OCI-LY3 (cell line): ENCODE measurements at regions not wholly inside any gene's neighbourhood (a gene's known extent, or its start where the extent isn't known, plus 50 kb on each side); places are given as distances from the start of the nearest gene placed in this dataset.

Source experiments
- H2AFZ ChIP-seq: fragments of 200-600, 300-600 bp; shearing (Covaris generic); 2 replicates; pipeline ENCODE4 v1.6.0; 2014; ENCODE audit warnings: antibody characterized with exemption, low read depth, low read length
- H3K27ac ChIP-seq: fragments of 200-600, 300-600 bp; sonication (generic); 2 replicates; pipeline ENCODE4 v1.5.1; 2014; ENCODE audit warnings: mild to moderate bottlenecking, low read length, moderate library complexity, mixed read lengths
- H3K27me3 ChIP-seq: fragments of 200-600, 300-600 bp; sonication (generic); 2 replicates; pipeline ENCODE4 v1.6.1; 2014; ENCODE audit warnings: low read depth, low read length, mixed read lengths
- H3K36me3 ChIP-seq: fragments of 200-600, 300-600 bp; sonication (generic); replicated peaks from 2 replicates; pipeline ENCODE3; 2014; ENCODE audit warnings: low read depth, low read length, mixed read lengths
- H3K4me1 ChIP-seq: fragments of 300-600, 200-600 bp; sonication (generic); 2 replicates; pipeline ENCODE4 v1.6.1; 2014; ENCODE audit warnings: low read length, mixed read lengths
- H3K4me2 ChIP-seq: fragments of 200-600, 300-600 bp; sonication (generic); 2 replicates; pipeline ENCODE4 v1.6.1; 2014; ENCODE audit warnings: low read length, mixed read lengths
- H3K4me3 ChIP-seq: fragments of 300-600, 200-600 bp; sonication (generic); 2 replicates; pipeline ENCODE4 v1.5.1; 2014; ENCODE audit warnings: antibody characterized with exemption, mild to moderate bottlenecking, low read length, moderate library complexity
- H3K79me2 ChIP-seq: fragments of 300-600, 200-600 bp; shearing (Covaris generic); 2 replicates; pipeline ENCODE4 v1.6.1; 2014; ENCODE audit warnings: mild to moderate bottlenecking, low read length, mixed read lengths
- H3K9ac ChIP-seq: fragments of 300-600, 200-600 bp; shearing (Covaris generic); 2 replicates; pipeline ENCODE4 v1.6.0; 2014; ENCODE audit warnings: mild to moderate bottlenecking, low read length, moderate library complexity
- H3K9me3 ChIP-seq: fragments of 200-600, 300-600 bp; shearing (Covaris generic); 2 replicates; pipeline ENCODE4 v1.6.1; 2014; ENCODE audit warnings: low read length, mixed read lengths; ENCODE audit not compliant: insufficient read depth
- H4K20me1 ChIP-seq: fragments of 200-600, 300-600 bp; sonication (generic); 2 replicates; pipeline ENCODE4 v1.6.1; 2016; ENCODE audit warnings: low read length, mixed read lengths; ENCODE audit not compliant: insufficient read depth
- CTCF ChIP-seq: fragments of 200-600, 300-600 bp; sonication (generic); IDR thresholded peaks from 2 replicates; pipeline ENCODE4 v1.5.1; 2014; ENCODE audit warnings: antibody characterized with exemption, low read length, low read depth
- EZH2phosphoT487 ChIP-seq: fragments of 200-600 bp; shearing (Covaris generic); IDR thresholded peaks from 2 replicates; pipeline ENCODE4 v1.6.1; 2018; ENCODE audit warnings: antibody characterized with exemption, mixed run types, low read depth

- H3K4me3 ChIP-seq = no peak overlapping the region
- TF ChIP-seq EZH2phosphoT487 (no peak), CTCF (no peak)
- no peaks in the 10 kb centered on the region for H3K36me3 ChIP-seq
- peaks cover 29% of the 10 kb centered on the region for H3K4me1 ChIP-seq
- H3K9me3 ChIP-seq = no peaks in the 10 kb centered on the region
- H3K9ac ChIP-seq = no peak overlapping the region
- H3K4me2 ChIP-seq = no peak overlapping the region
- no peaks in the 10 kb centered on the region for H3K79me2 ChIP-seq
- no peaks in the 10 kb centered on the region for H4K20me1 ChIP-seq
- no peak overlapping the region for H2AFZ ChIP-seq
- H3K27me3 ChIP-seq = peaks cover 22% of the 10 kb centered on the region
- H3K27ac ChIP-seq = no peak overlapping the region
Measured at GRCh38 chr15:67005294-67005996, 60.0 kb upstream of the SMAD3 start.

GRCh38 chr15:67006083-67007065, 59.0 kb upstream of the SMAD3 start:
- Histone ChIP-seq H3K79me2 (no peaks in the 10 kb centered on the region), H3K9me3 (no peaks in the 10 kb centered on the region), H3K4me3 (no peak overlapping the region), H3K9ac (no peak overlapping the region), H3K27ac (no peak overlapping the region), H4K20me1 (no peaks in the 10 kb centered on the region), H2AFZ (no peak overlapping the region), H3K36me3 (no peaks in the 10 kb centered on the region), H3K4me1 (peaks cover 29% of the 10 kb centered on the region), H3K27me3 (peaks cover 22% of the 10 kb centered on the region), H3K4me2 (no peak overlapping the region)
- TF ChIP-seq CTCF (no peak), EZH2phosphoT487 (no peak)

- no peaks in the 10 kb centered on the region for H4K20me1 ChIP-seq
- H3K9me3 ChIP-seq = no peaks in the 10 kb centered on the region
- no peak overlapping the region for H3K27ac ChIP-seq
- H2AFZ ChIP-seq = no peak overlapping the region
- no peaks in the 10 kb centered on the region for H3K36me3 ChIP-seq
- H3K79me2 ChIP-seq = no peaks in the 10 kb centered on the region
- no peak overlapping the region for H3K4me3 ChIP-seq
- H3K9ac ChIP-seq = no peak overlapping the region
- no peak for TF ChIP-seq CTCF
- no peak for TF ChIP-seq EZH2phosphoT487
- peaks cover 22% of the 10 kb centered on the region for H3K27me3 ChIP-seq
- H3K4me2 ChIP-seq = no peak overlapping the region
- H3K4me1 ChIP-seq = peaks cover 1% of the 10 kb centered on the region
Measured at GRCh38 chr15:67009576-67010569, 55.5 kb upstream of the SMAD3 start.
